ENCODE measurements at regions not wholly inside any gene's neighbourhood (a gene's known extent, or its start where the extent isn't known, plus 50 kb on each side); places are given as distances from the start of the nearest gene placed in this dataset.

DNA sequence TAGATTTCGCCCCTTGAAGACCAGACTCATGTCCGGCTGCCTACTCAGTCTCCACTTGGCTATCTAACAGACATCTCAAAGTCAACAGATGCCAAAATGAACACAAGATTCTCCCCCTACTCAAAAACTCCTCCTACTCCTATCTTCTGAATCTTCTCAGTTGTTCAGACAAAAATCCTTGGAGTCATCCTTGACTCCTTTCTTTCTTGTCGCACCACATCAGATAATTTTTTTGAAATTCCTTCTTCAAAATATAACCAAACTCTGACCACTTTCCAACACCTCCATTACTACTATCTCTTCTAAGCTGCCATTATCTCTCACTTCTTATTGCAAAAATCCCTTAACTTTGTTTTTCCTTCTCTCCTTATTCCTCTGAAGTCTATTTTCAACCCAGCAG is 141.9 kb upstream of the SLC7A14 start:
- TF ChIP-seq, protein P1, sequence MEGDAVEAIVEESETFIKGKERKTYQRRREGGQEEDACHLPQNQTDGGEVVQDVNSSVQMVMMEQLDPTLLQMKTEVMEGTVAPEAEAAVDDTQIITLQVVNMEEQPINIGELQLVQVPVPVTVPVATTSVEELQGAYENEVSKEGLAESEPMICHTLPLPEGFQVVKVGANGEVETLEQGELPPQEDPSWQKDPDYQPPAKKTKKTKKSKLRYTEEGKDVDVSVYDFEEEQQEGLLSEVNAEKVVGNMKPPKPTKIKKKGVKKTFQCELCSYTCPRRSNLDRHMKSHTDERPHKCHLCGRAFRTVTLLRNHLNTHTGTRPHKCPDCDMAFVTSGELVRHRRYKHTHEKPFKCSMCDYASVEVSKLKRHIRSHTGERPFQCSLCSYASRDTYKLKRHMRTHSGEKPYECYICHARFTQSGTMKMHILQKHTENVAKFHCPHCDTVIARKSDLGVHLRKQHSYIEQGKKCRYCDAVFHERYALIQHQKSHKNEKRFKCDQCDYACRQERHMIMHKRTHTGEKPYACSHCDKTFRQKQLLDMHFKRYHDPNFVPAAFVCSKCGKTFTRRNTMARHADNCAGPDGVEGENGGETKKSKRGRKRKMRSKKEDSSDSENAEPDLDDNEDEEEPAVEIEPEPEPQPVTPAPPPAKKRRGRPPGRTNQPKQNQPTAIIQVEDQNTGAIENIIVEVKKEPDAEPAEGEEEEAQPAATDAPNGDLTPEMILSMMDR (optimal IDR thresholded peaks at IDR 0.05 in 1 of 3, IDR thresholded peaks at IDR 0.05 in 1 of 3, conservative IDR thresholded peaks at IDR 0.05 in 1 of 3; ENCODE audit: extremely low read depth in 1 of 3, insufficient read depth in 2 of 3, low read length in 3 of 3), result no peak
- TF ChIP-seq EZH2 (IDR thresholded peaks at IDR 0.05; ENCODE audit: low read length), result no peak
